B cell (primary cell): ENCODE measurements at regions not wholly inside any gene's neighbourhood (a gene's known extent, or its start where the extent isn't known, plus 50 kb on each side); places are given as distances from the start of the nearest gene placed in this dataset.
"Not testable (repeated sequence)": the region's sequence is repeated elsewhere in the genome, so short reads cannot be mapped to it uniquely, and the experiment has no call there.

ENCODE experiments used
- CTCF ChIP-seq: fragments of 200-600 bp; IDR thresholded peaks from one replicate; pipeline ENCODE4 v1.8.0; 2022; ENCODE audit warnings: antibody characterized with exemption, mild to moderate bottlenecking
- EZH2 ChIP-seq: IDR thresholded peaks from 2 replicates; pipeline ENCODE4 v1.6.1; 2012; ENCODE audit warnings: borderline replicate concordance, low read depth, mild to moderate bottlenecking, moderate library complexity, low read length; ENCODE audit not compliant: insufficient read depth, poor library complexity, severe bottlenecking

GRCh38 chr1:30207962-30208361 is 515.4 kb downstream of the MATN1 start:
- TF ChIP-seq CTCF, EZH2: not testable (repeated sequence)
